ENCODE measurements at regions not wholly inside any gene's neighbourhood (a gene's known extent, or its start where the extent isn't known, plus 50 kb on each side); places are given as distances from the start of the nearest gene placed in this dataset.

DNA sequence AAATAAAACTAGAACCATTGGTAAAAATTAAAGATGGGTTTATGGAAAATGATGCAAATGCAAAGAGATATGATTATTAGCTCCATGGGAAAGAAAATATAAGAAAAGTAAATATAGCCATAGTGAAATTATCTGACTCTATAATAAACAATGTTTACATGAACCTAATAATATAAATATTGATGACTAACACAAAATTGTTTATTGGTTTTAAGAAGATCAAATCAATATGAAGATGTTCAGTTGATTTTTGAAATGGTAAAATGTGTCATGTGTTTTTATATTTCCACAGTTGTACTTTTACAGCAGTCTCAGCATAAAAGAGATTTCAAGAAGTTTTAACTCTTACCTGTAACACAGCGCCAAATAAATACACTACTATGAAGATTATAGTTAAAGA lies 114.0 kb downstream of the SLC41A2 start (continued):
- TF ChIP-seq, protein P1, sequence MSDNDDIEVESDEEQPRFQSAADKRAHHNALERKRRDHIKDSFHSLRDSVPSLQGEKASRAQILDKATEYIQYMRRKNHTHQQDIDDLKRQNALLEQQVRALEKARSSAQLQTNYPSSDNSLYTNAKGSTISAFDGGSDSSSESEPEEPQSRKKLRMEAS (IDR thresholded peaks at IDR 0.05) = no peak
- TF ChIP-seq SP1 (IDR thresholded peaks at IDR 0.05) (no peak), RAD21 (IDR thresholded peaks at IDR 0.05) (no peak), YY1 (IDR thresholded peaks at IDR 0.05) (no peak), HNF4G (IDR thresholded peaks at IDR 0.05) (no peak)
- TF ChIP-seq, protein P2, sequence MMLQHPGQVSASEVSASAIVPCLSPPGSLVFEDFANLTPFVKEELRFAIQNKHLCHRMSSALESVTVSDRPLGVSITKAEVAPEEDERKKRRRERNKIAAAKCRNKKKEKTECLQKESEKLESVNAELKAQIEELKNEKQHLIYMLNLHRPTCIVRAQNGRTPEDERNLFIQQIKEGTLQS (IDR thresholded peaks at IDR 0.05) = no peak

DNA sequence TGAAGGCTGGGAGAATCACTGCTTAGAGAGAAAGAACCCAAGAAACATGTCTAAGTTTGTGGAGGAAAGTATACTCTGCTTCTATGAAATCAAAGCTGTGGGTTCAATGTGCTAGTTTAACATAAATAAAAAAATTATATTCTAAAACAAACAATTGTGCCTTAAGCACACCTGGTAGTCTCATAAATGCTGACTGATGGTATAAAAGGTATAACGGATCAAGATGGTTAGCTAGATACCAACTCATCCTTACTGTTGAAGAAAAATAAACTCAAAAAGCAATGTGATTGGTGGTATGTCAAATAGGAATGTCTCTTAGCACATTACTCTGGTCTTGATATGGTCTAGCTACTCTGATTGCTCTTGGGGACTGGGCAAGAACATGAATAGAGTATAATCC lies 117.8 kb downstream of the SLC41A2 start:
- Histone ChIP-seq H3K4me3 (ENCODE audit: low read depth in 1 of 3, low read length in 3 of 3) (no peak overlapping the region), H3K27ac (ENCODE audit: low read depth in 1 of 2, low read length in 2 of 2) (no peak overlapping the region), H3K27me3 (ENCODE audit: control insufficient read depth in 4 of 4, insufficient read depth in 4 of 4, low read length in 3 of 4) (no peaks in the 10 kb centered on the region), H3K9me3 (ENCODE audit: control insufficient read depth in 4 of 4, low read length in 3 of 4) (no peaks in the 10 kb centered on the region), H3K9ac (ENCODE audit: low read depth in 1 of 2, low read length in 2 of 2) (no peak overlapping the region), H3K36me3 (ENCODE audit: control insufficient read depth in 4 of 4, insufficient read depth in 3 of 4, low read depth in 1 of 4, low read length in 3 of 4) (peaks cover 0 to 22% (median 8%) of the 10 kb centered on the region in 4 donors), H3K4me1 (ENCODE audit: control insufficient read depth in 4 of 4, insufficient read depth in 4 of 4, low read length in 3 of 4) (no peaks in the 10 kb centered on the region)
- TF ChIP-seq, protein P2 (IDR thresholded peaks at IDR 0.05) = no peak
- TF ChIP-seq TAF1 (conservative IDR thresholded peaks at IDR 0.05) (no peak), FOXA1 (IDR thresholded peaks at IDR 0.05) (no peak), NR2F2 (IDR thresholded peaks at IDR 0.05) (no peak), FOXA2 (IDR thresholded peaks at IDR 0.05) (no peak), EGR1 (IDR thresholded peaks at IDR 0.05; ENCODE audit: low read depth in 2 of 2) (no peak), HNF4A (conservative IDR thresholded peaks at IDR 0.05) (no peak), HNF4G (IDR thresholded peaks at IDR 0.05) (no peak), JUND (IDR thresholded peaks at IDR 0.05) (no peak)
- TF ChIP-seq, protein P3, sequence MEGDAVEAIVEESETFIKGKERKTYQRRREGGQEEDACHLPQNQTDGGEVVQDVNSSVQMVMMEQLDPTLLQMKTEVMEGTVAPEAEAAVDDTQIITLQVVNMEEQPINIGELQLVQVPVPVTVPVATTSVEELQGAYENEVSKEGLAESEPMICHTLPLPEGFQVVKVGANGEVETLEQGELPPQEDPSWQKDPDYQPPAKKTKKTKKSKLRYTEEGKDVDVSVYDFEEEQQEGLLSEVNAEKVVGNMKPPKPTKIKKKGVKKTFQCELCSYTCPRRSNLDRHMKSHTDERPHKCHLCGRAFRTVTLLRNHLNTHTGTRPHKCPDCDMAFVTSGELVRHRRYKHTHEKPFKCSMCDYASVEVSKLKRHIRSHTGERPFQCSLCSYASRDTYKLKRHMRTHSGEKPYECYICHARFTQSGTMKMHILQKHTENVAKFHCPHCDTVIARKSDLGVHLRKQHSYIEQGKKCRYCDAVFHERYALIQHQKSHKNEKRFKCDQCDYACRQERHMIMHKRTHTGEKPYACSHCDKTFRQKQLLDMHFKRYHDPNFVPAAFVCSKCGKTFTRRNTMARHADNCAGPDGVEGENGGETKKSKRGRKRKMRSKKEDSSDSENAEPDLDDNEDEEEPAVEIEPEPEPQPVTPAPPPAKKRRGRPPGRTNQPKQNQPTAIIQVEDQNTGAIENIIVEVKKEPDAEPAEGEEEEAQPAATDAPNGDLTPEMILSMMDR (IDR thresholded peaks at IDR 0.05; ENCODE audit: low read depth, low read length, missing input control) = no peak
- TF ChIP-seq, protein P1 (IDR thresholded peaks at IDR 0.05) = no peak
- DNase-seq (ENCODE audit: low spot score) = no peak
- 100% methylated on average over 1 of the region's 1 CpG for WGBS

DNA sequence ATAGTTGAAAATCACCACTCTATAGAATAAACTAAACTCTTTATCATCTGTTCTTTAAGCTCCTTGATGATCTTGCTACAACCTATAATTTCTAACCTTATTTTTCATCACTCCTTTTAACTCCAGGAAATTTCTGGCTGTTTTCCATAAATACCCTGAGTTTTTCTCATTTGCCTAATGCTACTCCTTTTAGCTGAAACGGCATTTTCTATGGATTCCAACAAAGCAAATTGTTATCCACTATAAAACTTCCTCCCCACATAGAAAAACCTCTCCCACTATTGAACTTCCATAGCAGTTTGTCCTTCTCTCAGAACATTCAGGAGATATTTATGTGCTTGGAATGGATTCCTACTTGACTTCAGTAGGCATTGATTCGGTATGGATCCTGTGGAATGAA lies 122.8 kb downstream of the SLC41A2 start:
- no peak for TF ChIP-seq FOXA2 (IDR thresholded peaks at IDR 0.05)
- Histone ChIP-seq H3K27ac (ENCODE audit: low read depth in 1 of 2, low read length in 2 of 2) (no peak overlapping the region), H3K9me3 (ENCODE audit: control insufficient read depth in 4 of 4, low read length in 3 of 4) (no peaks in the 10 kb centered on the region), H3K4me1 (ENCODE audit: control insufficient read depth in 4 of 4, insufficient read depth in 4 of 4, low read length in 3 of 4) (no peaks in the 10 kb centered on the region), H3K4me3 (ENCODE audit: low read depth in 1 of 3, low read length in 3 of 3) (no peak overlapping the region), H3K9ac (ENCODE audit: low read depth in 1 of 2, low read length in 2 of 2) (no peak overlapping the region), H3K27me3 (ENCODE audit: control insufficient read depth in 4 of 4, insufficient read depth in 4 of 4, low read length in 3 of 4) (no peaks in the 10 kb centered on the region), H3K36me3 (ENCODE audit: control insufficient read depth in 4 of 4, insufficient read depth in 3 of 4, low read depth in 1 of 4, low read length in 3 of 4) (peaks cover 0 to 10% (median 3%) of the 10 kb centered on the region in 4 donors)
- no peak for DNase-seq (ENCODE audit: low spot score)
- WGBS = 90% methylated on average over 2 of the region's 2 CpGs

DNA sequence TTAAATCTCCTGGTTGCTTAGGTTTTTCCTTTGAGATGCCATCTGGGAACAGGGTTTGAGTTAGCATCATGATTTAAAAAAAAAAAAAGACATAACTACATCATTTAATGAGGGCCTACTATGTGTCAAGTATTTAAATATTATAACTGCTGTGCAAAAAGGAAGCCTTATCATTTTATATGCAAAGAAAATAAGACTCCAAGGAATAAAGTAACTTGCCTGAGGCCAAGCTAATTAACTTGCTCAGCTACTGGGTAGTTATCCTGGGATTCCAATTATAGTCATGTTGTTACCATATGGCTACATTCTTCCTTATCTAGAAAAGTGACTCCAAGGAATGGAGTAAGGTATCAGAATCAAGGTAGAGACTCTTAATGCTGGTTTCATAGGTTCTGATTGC lies 123.5 kb downstream of the SLC41A2 start:
- Histone ChIP-seq H3K27me3 (ENCODE audit: control insufficient read depth in 4 of 4, insufficient read depth in 4 of 4, low read length in 3 of 4) (no peaks in the 10 kb centered on the region), H3K9me3 (ENCODE audit: control insufficient read depth in 4 of 4, low read length in 3 of 4) (no peaks in the 10 kb centered on the region), H3K4me1 (ENCODE audit: control insufficient read depth in 4 of 4, insufficient read depth in 4 of 4, low read length in 3 of 4) (no peaks in the 10 kb centered on the region), H3K27ac (ENCODE audit: low read depth in 1 of 2, low read length in 2 of 2) (no peak overlapping the region), H3K9ac (ENCODE audit: low read depth in 1 of 2, low read length in 2 of 2) (no peak overlapping the region), H3K4me3 (ENCODE audit: low read depth in 1 of 3, low read length in 3 of 3) (no peak overlapping the region), H3K36me3 (ENCODE audit: control insufficient read depth in 4 of 4, insufficient read depth in 3 of 4, low read depth in 1 of 4, low read length in 3 of 4) (peaks cover 0 to 12% (median 1%) of the 10 kb centered on the region in 4 donors)
- DNase-seq (ENCODE audit: low spot score) = no peak
- TF ChIP-seq TAF1 (conservative IDR thresholded peaks at IDR 0.05) (no peak), SP1 (IDR thresholded peaks at IDR 0.05) (no peak), RXRA (IDR thresholded peaks at IDR 0.05) (no peak), GABPA (IDR thresholded peaks at IDR 0.05 in 1 of 2, conservative IDR thresholded peaks at IDR 0.05 in 1 of 2) (no peak)
- TF ChIP-seq, protein P3 (IDR thresholded peaks at IDR 0.05; ENCODE audit: low read depth, low read length, missing input control) = no peak
- TF ChIP-seq, protein P4, sequence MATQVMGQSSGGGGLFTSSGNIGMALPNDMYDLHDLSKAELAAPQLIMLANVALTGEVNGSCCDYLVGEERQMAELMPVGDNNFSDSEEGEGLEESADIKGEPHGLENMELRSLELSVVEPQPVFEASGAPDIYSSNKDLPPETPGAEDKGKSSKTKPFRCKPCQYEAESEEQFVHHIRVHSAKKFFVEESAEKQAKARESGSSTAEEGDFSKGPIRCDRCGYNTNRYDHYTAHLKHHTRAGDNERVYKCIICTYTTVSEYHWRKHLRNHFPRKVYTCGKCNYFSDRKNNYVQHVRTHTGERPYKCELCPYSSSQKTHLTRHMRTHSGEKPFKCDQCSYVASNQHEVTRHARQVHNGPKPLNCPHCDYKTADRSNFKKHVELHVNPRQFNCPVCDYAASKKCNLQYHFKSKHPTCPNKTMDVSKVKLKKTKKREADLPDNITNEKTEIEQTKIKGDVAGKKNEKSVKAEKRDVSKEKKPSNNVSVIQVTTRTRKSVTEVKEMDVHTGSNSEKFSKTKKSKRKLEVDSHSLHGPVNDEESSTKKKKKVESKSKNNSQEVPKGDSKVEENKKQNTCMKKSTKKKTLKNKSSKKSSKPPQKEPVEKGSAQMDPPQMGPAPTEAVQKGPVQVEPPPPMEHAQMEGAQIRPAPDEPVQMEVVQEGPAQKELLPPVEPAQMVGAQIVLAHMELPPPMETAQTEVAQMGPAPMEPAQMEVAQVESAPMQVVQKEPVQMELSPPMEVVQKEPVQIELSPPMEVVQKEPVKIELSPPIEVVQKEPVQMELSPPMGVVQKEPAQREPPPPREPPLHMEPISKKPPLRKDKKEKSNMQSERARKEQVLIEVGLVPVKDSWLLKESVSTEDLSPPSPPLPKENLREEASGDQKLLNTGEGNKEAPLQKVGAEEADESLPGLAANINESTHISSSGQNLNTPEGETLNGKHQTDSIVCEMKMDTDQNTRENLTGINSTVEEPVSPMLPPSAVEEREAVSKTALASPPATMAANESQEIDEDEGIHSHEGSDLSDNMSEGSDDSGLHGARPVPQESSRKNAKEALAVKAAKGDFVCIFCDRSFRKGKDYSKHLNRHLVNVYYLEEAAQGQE (IDR thresholded peaks at IDR 0.05) = no peak

Measured in liver (tissue), 8 donors.